Activated naive CD4-positive, alpha-beta T cell treated with anti-CD3 and anti-CD28 coated beads, Interleukin-2, amount 50 U/mL, for 72 hours (primary cell): ENCODE measurements at regions not wholly inside any gene's neighbourhood (a gene's known extent, or its start where the extent isn't known, plus 50 kb on each side); places are given as distances from the start of the nearest gene placed in this dataset.

Source experiments
- ATAC-seq, 2 donors: fragments of 150-1000 bp; cut with Tn5 transposase; 2 replicates each; pipeline ENCODE4 v1.10.0; 2021; ENCODE audit warnings: mild to moderate bottlenecking in 2 of 2, moderate library complexity in 2 of 2
- DNase-seq, 2 donors: peaks; one replicate each; pipeline ENCODE4 v3.0.0; 2021 to 2022; ENCODE audit warnings: low spot score in 2 of 2
- H3K27ac Mint-ChIP-seq, 2 donors: one replicate each; pipeline ENCODE4 v1.8.0; 2022; ENCODE audit warnings: mild to moderate bottlenecking in 2 of 2, mixed read lengths in 2 of 2
- H3K36me3 Mint-ChIP-seq, 2 donors: one replicate each; pipeline ENCODE4 v1.8.0; 2022; ENCODE audit warnings: mixed read lengths in 2 of 2
- H3K9me3 Mint-ChIP-seq, 2 donors: one replicate each; pipeline ENCODE4 v1.8.0; 2022; ENCODE audit warnings: mixed read lengths in 2 of 2

GRCh38 chr6:118761645-118762044 lies 110.3 kb upstream of the CEP85L start:
- Mint-ChIP-seq H3K27ac (no peak overlapping the region), H3K36me3 (no peaks in the 10 kb centered on the region), H3K9me3 (peaks cover 0 to 5% of the 10 kb centered on the region in 2 donors)
- no peak for ATAC-seq
- DNase-seq = no peak

DNA sequence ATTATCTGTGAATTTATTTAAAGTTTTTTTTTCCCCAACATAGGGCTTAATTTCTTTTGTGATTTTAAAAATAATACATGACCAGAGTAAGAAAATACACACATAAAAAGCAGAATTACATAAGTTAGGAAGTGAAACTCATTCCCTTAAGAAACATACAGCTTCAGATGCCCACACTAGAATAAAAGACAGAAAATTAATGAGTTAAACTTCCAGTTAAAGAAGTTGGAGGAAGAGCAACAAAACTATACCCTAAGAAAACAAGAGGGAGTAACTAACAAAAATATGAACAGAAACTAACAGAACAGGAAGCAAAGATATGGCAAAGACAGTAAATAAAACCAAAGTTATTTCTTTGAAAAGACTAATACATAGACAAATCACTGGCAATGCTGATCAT lies 107.6 kb upstream of the CEP85L start:
- DNase-seq = no peak
- H3K9me3 Mint-ChIP-seq = peaks cover 0 to 5% of the 10 kb centered on the region in 2 donors
- no peak for ATAC-seq
- H3K36me3 Mint-ChIP-seq = no peaks in the 10 kb centered on the region
- H3K27ac Mint-ChIP-seq = no peak overlapping the region

GRCh38 chr6:118755941-118756646 lies 104.7 kb upstream of the CEP85L start:
- peak overlapping the region; percentile 16 to 65 for H3K27ac Mint-ChIP-seq
- DNase-seq = no peak
- peaks cover 0 to 5% of the 10 kb centered on the region in 2 donors for H3K36me3 Mint-ChIP-seq
- peaks cover 0 to 15% of the 10 kb centered on the region in 2 donors for H3K9me3 Mint-ChIP-seq
- ATAC-seq = peak; percentile 45 to 74

DNA sequence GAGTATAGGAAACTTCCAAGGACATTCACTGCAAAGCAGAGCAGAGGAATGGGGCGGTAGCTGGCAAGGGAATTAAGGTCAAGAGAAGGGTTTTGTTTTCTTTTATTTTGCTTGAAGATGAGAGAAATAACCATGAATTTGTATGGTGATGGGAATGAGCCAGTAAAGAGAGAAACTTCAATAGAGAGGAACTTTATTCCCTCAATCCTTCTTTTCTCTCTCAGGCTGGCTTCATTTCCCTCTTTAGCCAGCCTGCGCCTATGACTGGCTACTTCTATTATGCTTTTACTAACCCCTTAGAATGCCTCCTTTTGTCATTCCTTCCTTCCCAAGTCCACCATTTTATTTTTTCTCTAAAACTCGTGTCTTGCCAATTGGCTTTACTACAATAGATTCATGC lies 101.4 kb upstream of the CEP85L start:
- H3K27ac Mint-ChIP-seq = no peak overlapping the region
- ATAC-seq = no peak
- H3K9me3 Mint-ChIP-seq = peaks cover 0 to 16% of the 10 kb centered on the region in 2 donors
- no peak for DNase-seq
- peaks cover 0 to 6% of the 10 kb centered on the region in 2 donors for H3K36me3 Mint-ChIP-seq

GRCh38 chr6:118751072-118751471 lies 99.7 kb upstream of the CEP85L start:
- peaks cover 0 to 6% of the 10 kb centered on the region in 2 donors for H3K36me3 Mint-ChIP-seq
- no peak for ATAC-seq
- peaks cover 0 to 12% of the 10 kb centered on the region in 2 donors for H3K9me3 Mint-ChIP-seq
- no peak overlapping the region for H3K27ac Mint-ChIP-seq
- DNase-seq = no peak

GRCh38 chr6:118750143-118750542 lies 98.8 kb upstream of the CEP85L start:
- H3K36me3 Mint-ChIP-seq = peaks cover 0 to 6% of the 10 kb centered on the region in 2 donors
- no peak overlapping the region for H3K27ac Mint-ChIP-seq
- peak; percentile 34 to 52 for ATAC-seq
- no peak for DNase-seq
- peaks cover 0 to 12% of the 10 kb centered on the region in 2 donors for H3K9me3 Mint-ChIP-seq

DNA sequence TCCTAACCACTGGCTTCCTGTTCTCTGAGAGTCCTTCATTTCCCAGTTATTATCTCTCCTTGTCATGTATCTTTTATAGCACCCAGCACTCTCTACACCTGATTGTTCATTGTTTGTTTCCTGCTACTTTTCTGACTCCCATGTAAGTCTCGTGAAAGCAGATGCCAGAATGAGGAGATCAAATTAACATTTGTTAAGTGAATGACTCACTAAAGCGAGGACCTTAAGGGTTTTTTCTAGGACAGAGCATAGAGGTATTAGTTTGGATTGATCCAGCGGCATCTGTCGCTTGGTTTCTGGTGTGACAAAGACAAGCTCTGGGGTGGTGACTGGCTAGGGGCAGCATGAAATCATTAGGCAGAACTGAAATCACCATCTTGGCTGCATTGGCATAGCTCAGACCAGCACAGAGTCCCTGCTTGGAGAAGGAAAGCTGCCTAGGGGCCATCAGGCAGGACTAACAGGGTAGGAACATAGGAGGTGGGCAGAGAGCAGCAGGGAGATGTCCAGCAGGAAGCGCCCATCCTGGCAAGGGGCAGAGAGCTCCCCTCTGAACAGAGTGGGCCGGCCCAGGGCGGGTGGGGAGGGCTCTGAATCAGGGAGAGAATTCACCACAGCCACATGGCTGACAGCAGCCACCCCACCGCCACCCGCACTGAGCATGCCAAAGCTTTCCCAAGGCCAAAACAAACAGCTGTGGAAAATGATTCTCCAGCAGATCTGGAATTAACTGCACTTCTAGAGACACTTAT lies 97.1 kb upstream of the CEP85L start:
- Mint-ChIP-seq H3K36me3 (peaks cover 0 to 6% of the 10 kb centered on the region in 2 donors), H3K27ac (no peak overlapping the region), H3K9me3 (peaks cover 0 to 16% of the 10 kb centered on the region in 2 donors)
- DNase-seq (no peak), ATAC-seq (peak; percentile 18)

DNA sequence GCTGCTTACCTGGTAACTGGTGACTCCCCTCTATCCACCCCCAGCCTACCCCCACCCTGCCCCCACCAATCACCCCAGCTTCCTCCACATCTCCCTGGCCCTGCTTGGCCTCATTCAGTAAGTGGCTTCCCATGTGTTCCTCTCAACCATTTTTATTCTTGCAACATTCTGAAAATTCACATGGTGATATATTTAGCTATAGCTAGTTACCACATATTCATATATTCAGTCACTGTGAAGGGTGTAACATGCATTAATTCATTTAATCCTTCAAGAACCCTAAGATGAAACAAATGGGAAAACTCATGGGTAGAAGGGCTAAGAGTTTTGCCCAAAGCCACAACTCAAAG lies 95.4 kb upstream of the CEP85L start:
- no peak for DNase-seq
- Mint-ChIP-seq H3K9me3 (peaks cover 0 to 10% of the 10 kb centered on the region in 2 donors), H3K36me3 (peaks cover 0 to 6% of the 10 kb centered on the region in 2 donors), H3K27ac (no peak overlapping the region)
- no peak for ATAC-seq

- DNase-seq = no peak
- Mint-ChIP-seq H3K9me3 (peaks cover 0 to 8% of the 10 kb centered on the region in 2 donors), H3K36me3 (peaks cover 0 to 3% of the 10 kb centered on the region in 2 donors), H3K27ac (no peak overlapping the region)
- no peak for ATAC-seq
These were observed 94.9 kb upstream of the CEP85L start for GRCh38 chr6:118746145-118746824.

DNA sequence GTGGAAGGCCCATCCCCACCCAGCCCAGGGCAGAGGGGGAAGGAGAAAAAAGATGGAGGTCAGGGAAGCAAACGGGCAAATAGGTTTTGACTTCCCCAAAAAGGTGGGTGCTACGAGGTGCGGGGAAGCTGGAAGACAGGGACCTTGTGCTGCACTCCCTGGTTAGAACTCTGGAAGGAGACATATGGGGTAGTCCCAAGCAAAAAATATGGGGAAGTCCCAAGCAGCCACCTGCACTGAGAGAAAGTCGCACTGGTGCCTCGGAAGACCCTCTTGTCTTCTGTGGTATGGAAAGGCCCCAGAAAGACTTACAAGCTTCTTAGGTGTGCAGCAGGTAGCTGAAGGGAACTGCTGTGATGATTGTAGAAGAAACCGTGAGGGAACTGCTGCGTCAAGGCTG lies 93.8 kb upstream of the CEP85L start:
- ATAC-seq (no peak), DNase-seq (no peak)
- no peaks in the 10 kb centered on the region for H3K36me3 Mint-ChIP-seq

DNA sequence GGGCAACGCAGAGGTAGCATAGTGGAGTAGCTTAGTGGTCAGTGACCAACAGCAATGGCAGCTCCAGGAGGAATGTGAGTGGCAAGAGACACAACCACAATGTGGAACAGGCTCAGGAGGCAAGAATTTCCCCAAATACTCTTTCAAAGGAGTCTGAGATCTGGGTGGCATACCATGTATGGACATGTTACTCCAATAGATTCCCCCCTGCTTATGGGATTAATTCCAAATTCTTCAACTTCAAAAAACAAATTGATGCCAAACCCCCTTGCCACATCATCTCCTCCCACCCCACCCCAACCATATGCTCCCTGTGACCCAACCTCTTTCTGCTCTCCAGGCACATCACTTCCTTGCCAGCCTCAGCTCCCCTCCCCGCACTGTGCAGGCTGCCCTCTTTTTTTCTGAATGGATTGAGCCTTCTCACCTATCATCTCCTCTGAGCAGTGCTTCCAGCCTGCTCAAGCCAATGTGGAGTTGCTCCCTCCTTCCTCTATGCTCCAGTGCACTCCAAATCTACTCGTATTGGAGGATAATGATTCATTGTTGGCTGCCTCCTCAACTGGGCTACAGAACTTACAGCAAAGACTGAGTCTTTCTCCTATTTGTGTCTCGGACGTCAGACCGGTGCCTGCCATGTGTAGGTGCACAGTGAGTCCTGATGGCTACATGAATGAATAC lies 93.0 kb upstream of the CEP85L start:
- Mint-ChIP-seq H3K36me3 (no peaks in the 10 kb centered on the region), H3K27ac (peak overlapping the region in 1 of 2 donors; percentile 17), H3K9me3 (peaks cover 0 to 5% of the 10 kb centered on the region in 2 donors)
- no peak for DNase-seq
- ATAC-seq = no peak

More for the DNA sequence above, 93.8 kb upstream of the CEP85L start:
- Mint-ChIP-seq H3K9me3 (peaks cover 0 to 5% of the 10 kb centered on the region in 2 donors), H3K27ac (peak overlapping the region in 1 of 2 donors; percentile 17)

- DNase-seq (no peak), ATAC-seq (no peak)
- Mint-ChIP-seq H3K9me3 (peaks cover 0 to 5% of the 10 kb centered on the region in 2 donors), H3K27ac (no peak overlapping the region), H3K36me3 (no peaks in the 10 kb centered on the region)
These were observed 92.4 kb upstream of the CEP85L start for GRCh38 chr6:118743746-118744145.

- no peak for ATAC-seq
- no peak for DNase-seq
These were observed 89.0 kb upstream of the CEP85L start for GRCh38 chr6:118740372-118740771.

DNA sequence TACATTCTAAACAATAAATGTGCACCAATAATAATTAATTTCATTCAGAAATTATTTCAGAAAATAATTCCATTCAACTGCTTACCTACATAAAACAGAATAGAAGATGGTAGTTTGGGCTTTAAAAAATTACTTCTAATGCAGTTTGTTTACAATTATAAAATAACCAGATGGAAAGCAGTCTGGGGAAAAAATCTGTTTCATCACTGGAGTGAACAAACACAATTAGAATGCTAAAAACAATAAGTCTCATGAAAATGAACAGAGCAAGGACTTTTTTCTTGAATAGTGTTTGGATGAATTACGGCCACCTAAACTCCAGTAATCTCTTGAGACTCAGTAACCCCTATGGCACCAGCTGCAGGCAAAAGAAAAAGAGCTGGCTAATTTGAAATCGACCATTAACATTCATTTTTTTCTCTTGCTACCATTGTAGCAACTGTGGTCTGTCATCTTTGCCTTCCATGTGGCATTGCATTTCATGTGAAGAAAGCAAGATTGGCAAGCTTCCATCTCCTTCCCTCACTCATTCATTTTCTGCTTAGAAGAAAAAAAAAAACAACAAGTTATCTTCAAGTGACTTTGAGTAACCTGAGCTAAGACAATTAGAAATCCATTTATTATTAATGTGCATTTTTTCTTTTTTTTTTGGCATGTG lies 88.4 kb upstream of the CEP85L start:
- ATAC-seq = no peak
- no peak for DNase-seq
- Mint-ChIP-seq H3K9me3 (peaks cover 0 to 4% of the 10 kb centered on the region in 2 donors), H3K27ac (no peak overlapping the region), H3K36me3 (no peaks in the 10 kb centered on the region)

More at GRCh38 chr6:118740372-118740771, 89.0 kb upstream of the CEP85L start:
- H3K9me3 Mint-ChIP-seq = peaks cover 0 to 5% of the 10 kb centered on the region in 2 donors
- H3K36me3 Mint-ChIP-seq = no peaks in the 10 kb centered on the region
- no peak overlapping the region for H3K27ac Mint-ChIP-seq

DNA sequence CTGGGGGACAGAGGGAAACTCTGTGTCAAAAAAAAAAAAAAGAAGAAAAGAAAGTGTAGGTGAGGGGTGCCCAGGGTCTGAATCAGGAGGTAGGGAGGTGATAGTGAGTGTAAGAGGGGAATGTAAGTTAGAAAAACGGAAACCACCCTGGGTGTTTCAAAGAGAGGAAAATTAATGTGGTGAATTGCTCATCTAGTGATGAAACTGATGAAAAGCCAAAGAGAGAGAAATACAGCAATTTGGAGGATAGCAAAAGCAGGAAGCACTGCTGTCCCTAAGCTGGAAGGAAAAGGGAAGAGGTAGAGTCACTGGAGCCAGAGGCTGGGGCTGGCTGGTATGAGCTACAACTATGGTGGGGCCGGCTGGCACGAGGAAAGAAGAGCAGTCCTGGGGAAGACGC lies 85.0 kb upstream of the CEP85L start:
- H3K36me3 Mint-ChIP-seq = no peaks in the 10 kb centered on the region
- DNase-seq = no peak
- ATAC-seq = peak; percentile 95
- H3K9me3 Mint-ChIP-seq = no peaks in the 10 kb centered on the region
- peak overlapping the region; percentile 3 to 73 for H3K27ac Mint-ChIP-seq

DNA sequence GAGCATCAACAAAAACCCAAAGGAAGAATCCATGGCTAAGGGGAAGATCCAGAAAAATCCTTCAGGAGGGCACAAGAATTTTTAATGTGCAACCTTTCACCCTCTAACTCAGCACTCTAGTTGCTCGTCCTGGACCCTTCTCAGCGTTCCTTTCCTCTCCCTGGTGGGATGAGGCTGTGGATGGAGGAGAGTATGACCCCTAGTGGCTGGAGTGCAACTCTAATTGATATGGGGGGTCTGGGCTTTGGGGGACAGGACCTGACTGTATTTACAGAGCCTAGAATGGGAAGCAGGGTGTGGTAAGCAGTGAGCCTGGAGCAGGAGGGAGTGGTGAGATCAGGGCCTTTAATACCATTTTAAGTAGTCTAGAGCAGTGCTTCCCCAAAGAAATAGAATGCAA lies 83.9 kb upstream of the CEP85L start:
- DNase-seq (no peak), ATAC-seq (no peak)
- H3K27ac Mint-ChIP-seq = peak overlapping the region in 1 of 2 donors; percentile 31
- no peaks in the 10 kb centered on the region for H3K36me3 Mint-ChIP-seq
- no peaks in the 10 kb centered on the region for H3K9me3 Mint-ChIP-seq
